ENCODE measurements at regions not wholly inside any gene's neighbourhood (a gene's known extent, or its start where the extent isn't known, plus 50 kb on each side); places are given as distances from the start of the nearest gene placed in this dataset.

DNA sequence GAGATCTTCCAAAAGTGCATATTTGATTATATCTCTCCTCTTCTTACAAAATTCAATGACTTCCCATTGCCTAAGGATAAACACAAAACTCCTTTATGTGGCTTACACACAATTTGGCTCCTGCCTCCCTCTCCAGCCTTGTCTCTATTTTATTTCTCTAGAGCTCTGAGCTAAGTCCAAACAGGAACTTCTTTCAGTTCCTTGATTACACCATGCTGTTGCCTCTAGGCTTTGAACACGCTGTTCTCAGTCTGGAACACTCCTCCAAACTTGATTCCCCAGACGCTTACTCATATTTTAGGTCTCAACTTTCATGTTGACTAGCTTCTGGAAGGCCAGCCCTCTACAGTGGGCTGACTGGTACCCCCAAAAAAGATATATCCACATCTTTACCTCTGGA lies 258.5 kb downstream of the COG6 start:
- TF ChIP-seq SIN3A (IDR thresholded peaks at IDR 0.05; ENCODE audit: borderline replicate concordance, insufficient read depth, low read length): no peak
- no peak for TF ChIP-seq FOXP2 (optimal IDR thresholded peaks at IDR 0.05; ENCODE audit: borderline replicate concordance, extremely low read depth, extremely low read length, insufficient read depth)
- TF ChIP-seq, protein P1, sequence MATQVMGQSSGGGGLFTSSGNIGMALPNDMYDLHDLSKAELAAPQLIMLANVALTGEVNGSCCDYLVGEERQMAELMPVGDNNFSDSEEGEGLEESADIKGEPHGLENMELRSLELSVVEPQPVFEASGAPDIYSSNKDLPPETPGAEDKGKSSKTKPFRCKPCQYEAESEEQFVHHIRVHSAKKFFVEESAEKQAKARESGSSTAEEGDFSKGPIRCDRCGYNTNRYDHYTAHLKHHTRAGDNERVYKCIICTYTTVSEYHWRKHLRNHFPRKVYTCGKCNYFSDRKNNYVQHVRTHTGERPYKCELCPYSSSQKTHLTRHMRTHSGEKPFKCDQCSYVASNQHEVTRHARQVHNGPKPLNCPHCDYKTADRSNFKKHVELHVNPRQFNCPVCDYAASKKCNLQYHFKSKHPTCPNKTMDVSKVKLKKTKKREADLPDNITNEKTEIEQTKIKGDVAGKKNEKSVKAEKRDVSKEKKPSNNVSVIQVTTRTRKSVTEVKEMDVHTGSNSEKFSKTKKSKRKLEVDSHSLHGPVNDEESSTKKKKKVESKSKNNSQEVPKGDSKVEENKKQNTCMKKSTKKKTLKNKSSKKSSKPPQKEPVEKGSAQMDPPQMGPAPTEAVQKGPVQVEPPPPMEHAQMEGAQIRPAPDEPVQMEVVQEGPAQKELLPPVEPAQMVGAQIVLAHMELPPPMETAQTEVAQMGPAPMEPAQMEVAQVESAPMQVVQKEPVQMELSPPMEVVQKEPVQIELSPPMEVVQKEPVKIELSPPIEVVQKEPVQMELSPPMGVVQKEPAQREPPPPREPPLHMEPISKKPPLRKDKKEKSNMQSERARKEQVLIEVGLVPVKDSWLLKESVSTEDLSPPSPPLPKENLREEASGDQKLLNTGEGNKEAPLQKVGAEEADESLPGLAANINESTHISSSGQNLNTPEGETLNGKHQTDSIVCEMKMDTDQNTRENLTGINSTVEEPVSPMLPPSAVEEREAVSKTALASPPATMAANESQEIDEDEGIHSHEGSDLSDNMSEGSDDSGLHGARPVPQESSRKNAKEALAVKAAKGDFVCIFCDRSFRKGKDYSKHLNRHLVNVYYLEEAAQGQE (IDR thresholded peaks at IDR 0.05; ENCODE audit: insufficient read depth in 1 of 2, low read depth in 2 of 2, low read length in 2 of 2): no peak
- no peak for TF ChIP-seq POLR2AphosphoS5 (IDR thresholded peaks at IDR 0.05; ENCODE audit: low read depth, low read length)
- TF ChIP-seq TAF1 (IDR thresholded peaks at IDR 0.05; ENCODE audit: borderline replicate concordance, insufficient read depth, low read length): no peak

DNA sequence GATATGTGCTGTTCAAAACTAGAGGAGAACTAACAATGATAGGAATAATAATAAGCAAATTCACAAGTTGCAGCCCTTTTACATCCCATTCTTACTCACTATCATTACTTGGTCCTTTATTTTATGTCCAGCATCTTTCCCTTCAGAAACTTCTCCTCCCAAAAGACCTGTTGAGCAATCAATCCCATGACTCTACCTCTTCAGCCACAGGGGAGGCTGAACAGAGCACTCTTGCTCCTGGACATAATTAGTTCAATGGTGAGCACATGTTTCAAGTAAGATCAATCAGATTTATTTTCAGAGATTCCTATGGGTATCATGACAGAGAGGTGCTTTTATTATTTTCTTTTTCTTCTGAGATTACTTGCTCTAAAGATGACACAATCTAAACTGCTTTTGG lies 260.0 kb downstream of the COG6 start:
- TF ChIP-seq, protein P1 (IDR thresholded peaks at IDR 0.05; ENCODE audit: insufficient read depth in 1 of 2, low read depth in 2 of 2, low read length in 2 of 2): no peak
- TF ChIP-seq SIN3A (IDR thresholded peaks at IDR 0.05; ENCODE audit: borderline replicate concordance, insufficient read depth, low read length) (no peak), FOXP2 (optimal IDR thresholded peaks at IDR 0.05; ENCODE audit: borderline replicate concordance, extremely low read depth, extremely low read length, insufficient read depth) (no peak), TAF1 (IDR thresholded peaks at IDR 0.05; ENCODE audit: borderline replicate concordance, insufficient read depth, low read length) (no peak), POLR2AphosphoS5 (IDR thresholded peaks at IDR 0.05; ENCODE audit: low read depth, low read length) (no peak)

DNA sequence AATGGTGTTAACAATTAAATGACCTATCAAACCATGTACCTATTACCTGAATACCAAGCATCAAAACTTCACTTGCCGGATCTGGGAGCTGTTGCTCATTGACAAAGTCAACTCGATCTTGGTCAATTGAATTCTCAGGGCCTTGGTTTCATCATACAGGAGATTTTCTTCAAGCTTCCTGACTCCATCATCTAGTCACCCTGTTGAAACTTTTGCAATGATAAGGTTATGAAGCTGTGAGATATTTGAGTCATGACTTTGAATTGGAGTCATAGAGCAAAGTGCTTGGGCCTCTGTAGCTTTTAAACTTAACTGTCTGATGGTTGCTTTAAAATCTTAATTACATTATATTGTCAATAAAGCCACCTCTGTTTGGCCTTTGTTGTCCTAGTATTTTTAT lies 260.9 kb downstream of the COG6 start:
- TF ChIP-seq POLR2AphosphoS5 (IDR thresholded peaks at IDR 0.05; ENCODE audit: low read depth, low read length): no peak
- TF ChIP-seq, protein P1 (IDR thresholded peaks at IDR 0.05; ENCODE audit: insufficient read depth in 1 of 2, low read depth in 2 of 2, low read length in 2 of 2): no peak
- TF ChIP-seq FOXP2 (optimal IDR thresholded peaks at IDR 0.05; ENCODE audit: borderline replicate concordance, extremely low read depth, extremely low read length, insufficient read depth): no peak
- no peak for TF ChIP-seq SIN3A (IDR thresholded peaks at IDR 0.05; ENCODE audit: borderline replicate concordance, insufficient read depth, low read length)
- TF ChIP-seq TAF1 (IDR thresholded peaks at IDR 0.05; ENCODE audit: borderline replicate concordance, insufficient read depth, low read length): no peak

DNA sequence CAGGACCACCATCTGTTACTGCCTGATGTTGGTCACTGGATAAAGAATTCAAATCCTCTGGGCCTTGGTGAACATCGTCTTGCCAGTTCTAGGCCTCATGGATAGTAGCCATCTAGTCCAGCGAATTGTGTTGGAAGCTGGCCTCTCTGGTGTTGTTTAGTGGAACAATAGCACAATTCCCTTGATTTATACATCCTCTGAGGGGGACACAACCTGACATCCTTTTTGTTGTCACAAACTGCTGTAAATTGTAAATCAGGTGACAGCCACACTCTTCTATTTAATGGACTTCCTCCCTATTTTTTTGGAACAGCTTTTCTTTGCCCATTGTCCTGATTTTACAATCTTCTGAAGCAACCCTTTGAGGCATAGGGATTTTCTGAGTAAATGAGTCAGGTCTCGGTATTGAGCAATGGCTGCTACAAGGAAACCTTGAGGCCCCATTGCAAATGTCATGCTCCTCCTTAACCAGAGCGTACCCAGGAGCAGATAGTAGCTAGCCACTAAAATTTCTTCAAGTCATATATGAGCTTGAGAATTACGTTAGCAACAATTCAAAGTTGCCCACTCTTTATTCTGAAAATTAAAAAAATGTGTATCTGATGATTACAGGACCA lies 263.3 kb downstream of the COG6 start:
- TF ChIP-seq FOXP2 (optimal IDR thresholded peaks at IDR 0.05; ENCODE audit: borderline replicate concordance, extremely low read depth, extremely low read length, insufficient read depth): no peak

DNA sequence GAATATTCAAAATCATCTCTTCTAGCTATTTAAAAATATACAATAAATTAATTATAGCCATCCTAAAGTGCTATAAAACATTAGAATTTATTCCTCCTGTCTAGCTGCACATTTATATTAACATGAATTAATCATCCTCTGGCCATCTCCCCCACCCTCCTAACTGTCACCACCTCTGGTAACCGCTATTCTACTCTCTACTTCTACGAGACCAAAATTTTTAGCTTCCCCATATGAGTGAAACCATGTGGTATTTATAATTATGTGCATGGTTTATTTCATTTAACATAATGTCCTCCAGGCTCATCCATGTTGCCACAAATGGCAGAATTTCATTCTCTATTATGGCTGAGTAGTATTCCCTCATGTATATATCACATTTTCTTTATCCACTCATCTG lies 265.2 kb downstream of the COG6 start:
- no peak for TF ChIP-seq POLR2AphosphoS5 (IDR thresholded peaks at IDR 0.05; ENCODE audit: low read depth, low read length)

DNA sequence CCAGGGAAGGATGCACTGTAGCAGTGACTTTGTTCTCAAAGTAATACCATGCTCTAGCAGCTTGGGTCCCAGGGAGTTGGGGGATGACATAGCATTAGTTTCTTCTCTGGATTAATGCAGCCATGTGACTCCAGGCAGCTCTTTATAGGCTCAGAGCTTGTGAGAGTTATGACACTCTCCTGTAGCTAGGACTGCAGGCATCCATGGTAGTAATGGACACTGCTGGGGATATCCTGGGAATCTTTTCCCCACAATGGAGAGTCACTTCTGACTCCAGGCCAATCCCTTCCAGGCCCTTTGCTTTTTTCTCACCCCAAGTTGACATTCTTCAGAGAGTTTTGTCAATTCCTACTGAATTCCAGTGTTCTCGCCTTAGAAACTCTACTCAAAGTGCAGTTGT lies 270.9 kb downstream of the COG6 start:
- TF ChIP-seq SIN3A (IDR thresholded peaks at IDR 0.05; ENCODE audit: borderline replicate concordance, insufficient read depth, low read length) (no peak), FOXP2 (optimal IDR thresholded peaks at IDR 0.05; ENCODE audit: borderline replicate concordance, extremely low read depth, extremely low read length, insufficient read depth) (no peak), TAF1 (IDR thresholded peaks at IDR 0.05; ENCODE audit: borderline replicate concordance, insufficient read depth, low read length) (no peak), POLR2AphosphoS5 (IDR thresholded peaks at IDR 0.05; ENCODE audit: low read depth, low read length) (no peak)
- TF ChIP-seq, protein P1 (IDR thresholded peaks at IDR 0.05; ENCODE audit: insufficient read depth in 1 of 2, low read depth in 2 of 2, low read length in 2 of 2): no peak

Data from PFSK-1 (cell line).